ENCODE measurements at regions not wholly inside any gene's neighbourhood (a gene's known extent, or its start where the extent isn't known, plus 50 kb on each side); places are given as distances from the start of the nearest gene placed in this dataset.

DNA sequence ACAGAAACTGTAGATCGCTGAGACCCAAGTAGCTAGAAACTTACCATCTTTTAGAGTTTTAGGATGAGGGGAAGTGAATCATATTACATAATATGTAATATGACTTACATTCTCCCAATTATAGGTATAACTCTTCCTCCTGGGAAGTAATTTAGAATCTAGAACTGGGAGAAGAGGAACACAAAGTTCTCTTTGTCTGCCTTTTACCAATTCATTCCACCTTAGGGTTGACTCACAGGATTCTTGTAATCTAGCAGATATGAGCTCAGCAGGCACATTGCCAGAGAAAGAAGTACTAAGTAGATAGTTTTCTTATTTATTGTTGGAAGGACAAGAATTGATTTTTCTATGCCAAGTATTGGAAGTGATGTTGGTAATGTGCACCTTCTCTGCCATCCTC is 58.0 kb upstream of the CCSER1 start:
- H3K27ac ChIP-seq = no peak overlapping the region
- no peak for TF ChIP-seq CTCF (conservative IDR thresholded peaks at IDR 0.05)

GRCh38 chr4:90071289-90072235 is 55.6 kb upstream of the CCSER1 start:
- no peak overlapping the region for H3K27ac ChIP-seq
- no peak for TF ChIP-seq CTCF (conservative IDR thresholded peaks at IDR 0.05)

DNA sequence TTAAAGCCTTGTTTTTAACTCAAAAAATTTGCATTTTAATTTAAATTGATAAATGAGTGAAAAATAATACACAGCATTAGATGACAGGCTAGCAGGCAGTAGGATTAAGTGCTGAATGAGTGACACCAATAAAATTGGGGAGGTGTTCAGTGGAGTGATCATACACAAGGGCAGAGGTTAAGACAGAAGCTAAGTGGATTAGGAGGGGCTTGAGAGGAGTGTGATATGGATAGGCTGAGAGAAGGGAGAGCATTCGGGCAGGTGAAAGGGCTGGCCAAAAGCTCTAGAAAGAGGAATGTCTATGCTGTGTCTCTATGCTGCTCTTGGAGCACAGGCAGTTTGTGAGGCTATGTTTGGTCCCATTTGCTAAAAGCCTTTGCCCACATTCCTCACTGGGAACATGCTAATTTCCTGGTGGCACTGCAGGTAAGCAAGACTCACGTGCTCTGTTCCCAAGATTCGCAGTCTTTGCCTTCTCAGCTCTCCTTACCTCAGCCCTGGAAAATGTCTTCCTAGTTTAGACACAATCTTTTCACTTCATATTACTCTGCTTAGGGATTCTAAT is 52.8 kb upstream of the CCSER1 start:
- no peak overlapping the region for H3K27ac ChIP-seq
- no peak for TF ChIP-seq CTCF (conservative IDR thresholded peaks at IDR 0.05)

Measured in VCaP (cell line).